ENCODE measurements at regions not wholly inside any gene's neighbourhood (a gene's known extent, or its start where the extent isn't known, plus 50 kb on each side); places are given as distances from the start of the nearest gene placed in this dataset.

DNA sequence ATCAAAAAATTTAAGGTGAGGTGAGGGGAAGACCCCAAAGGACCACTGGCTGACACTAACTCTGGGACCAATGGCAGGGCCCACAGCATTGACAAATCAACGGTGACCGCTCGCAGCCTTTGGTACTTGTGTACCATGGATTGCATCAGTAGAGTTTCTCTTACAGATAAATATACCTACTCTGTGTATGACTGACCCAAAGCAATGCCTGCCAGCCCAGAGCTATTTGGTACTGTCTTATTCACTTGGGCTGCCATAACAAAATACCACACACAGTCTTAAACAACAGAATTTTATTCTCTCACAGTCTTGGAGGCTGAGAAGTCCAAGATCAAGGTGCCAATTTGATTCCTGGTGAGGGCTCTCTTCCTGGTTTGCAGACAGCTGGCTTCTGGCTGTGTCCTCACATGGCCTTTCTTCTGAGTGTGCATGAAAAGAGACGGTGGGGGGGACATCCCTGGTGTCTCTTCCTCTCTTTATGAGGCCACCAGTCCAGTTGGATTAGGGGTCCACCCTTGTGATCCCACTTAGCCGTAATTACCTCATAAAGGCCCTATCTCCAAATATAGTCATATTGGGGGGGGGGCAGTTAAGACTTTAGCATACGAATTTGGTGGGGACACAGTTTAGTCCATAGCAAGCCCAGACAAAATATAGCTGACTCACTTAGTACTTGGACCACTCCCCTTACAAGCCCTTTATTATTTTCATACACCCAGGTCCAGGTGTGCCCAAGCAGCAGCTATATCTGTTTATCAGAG, 336.3 kb downstream of the CD83 start:
- TF ChIP-seq, protein P1, sequence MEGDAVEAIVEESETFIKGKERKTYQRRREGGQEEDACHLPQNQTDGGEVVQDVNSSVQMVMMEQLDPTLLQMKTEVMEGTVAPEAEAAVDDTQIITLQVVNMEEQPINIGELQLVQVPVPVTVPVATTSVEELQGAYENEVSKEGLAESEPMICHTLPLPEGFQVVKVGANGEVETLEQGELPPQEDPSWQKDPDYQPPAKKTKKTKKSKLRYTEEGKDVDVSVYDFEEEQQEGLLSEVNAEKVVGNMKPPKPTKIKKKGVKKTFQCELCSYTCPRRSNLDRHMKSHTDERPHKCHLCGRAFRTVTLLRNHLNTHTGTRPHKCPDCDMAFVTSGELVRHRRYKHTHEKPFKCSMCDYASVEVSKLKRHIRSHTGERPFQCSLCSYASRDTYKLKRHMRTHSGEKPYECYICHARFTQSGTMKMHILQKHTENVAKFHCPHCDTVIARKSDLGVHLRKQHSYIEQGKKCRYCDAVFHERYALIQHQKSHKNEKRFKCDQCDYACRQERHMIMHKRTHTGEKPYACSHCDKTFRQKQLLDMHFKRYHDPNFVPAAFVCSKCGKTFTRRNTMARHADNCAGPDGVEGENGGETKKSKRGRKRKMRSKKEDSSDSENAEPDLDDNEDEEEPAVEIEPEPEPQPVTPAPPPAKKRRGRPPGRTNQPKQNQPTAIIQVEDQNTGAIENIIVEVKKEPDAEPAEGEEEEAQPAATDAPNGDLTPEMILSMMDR (IDR thresholded peaks at IDR 0.05; ENCODE audit: low read depth, low read length, poor library complexity, severe bottlenecking), result no peak
- no peak for TF ChIP-seq EZH2phosphoT487 (IDR thresholded peaks at IDR 0.05; ENCODE audit: borderline replicate concordance, low read length)
